H1 (cell line): ENCODE measurements at regions not wholly inside any gene's neighbourhood (a gene's known extent, or its start where the extent isn't known, plus 50 kb on each side); places are given as distances from the start of the nearest gene placed in this dataset.

ENCODE experiments used
- CTCF ChIA-PET: fragments of 300-600 bp; sonication (Branson Sonifier 250); formaldehyde crosslinking; loops from one replicate; lab custom pipeline; 2021; ENCODE audit not compliant: partially characterized antibody; lab: Charles Lee
- POLR2A ChIA-PET: fragments of 300-600 bp; sonication (Branson Sonifier 250); formaldehyde crosslinking; loops from one replicate; lab custom pipeline; 2021; ENCODE audit warnings: inconsistent platforms; ENCODE audit not compliant: partially characterized antibody; lab: Charles Lee
- DNase-seq, 2 experiments: peaks; one replicate each; pipeline versions ENCODE4 v3.0.0 to v3.0.0-alpha.2; 2010 to 2022; ENCODE audit warnings: low spot score in 2 of 2, low read depth in 1 of 2, mixed read lengths in 1 of 2
- FAIRE-seq: peaks from 2 replicates; lab custom pipeline; 2011; peaks lifted over from hg19 to GRCh38; lab: Jason Lieb, UNC
- H2AFZ ChIP-seq: 2 replicates; pipeline ENCODE4 v1.8.1; 2012; ENCODE audit warnings: low read length, inconsistent platforms
- H2AK5ac ChIP-seq: 2 replicates; pipeline ENCODE4 v1.6.1; 2013; ENCODE audit warnings: low read depth, low read length
- H2BK120ac ChIP-seq: replicated peaks from 2 replicates; pipeline ENCODE3; 2013; ENCODE audit warnings: low read depth, low read length, inconsistent platforms
- H2BK12ac ChIP-seq: 2 replicates; pipeline ENCODE4 v1.6.1; 2013; ENCODE audit warnings: low read depth, low read length
- H2BK15ac ChIP-seq: 2 replicates; pipeline ENCODE4 v1.6.1; 2013; ENCODE audit warnings: low read length
- H2BK20ac ChIP-seq: 2 replicates; pipeline ENCODE4 v1.6.1; 2013; ENCODE audit warnings: low read length
- H2BK5ac ChIP-seq: 2 replicates; pipeline ENCODE4 v1.6.1; 2013; ENCODE audit warnings: low read depth, low read length
- H3K14ac ChIP-seq: 2 replicates; pipeline ENCODE4 v1.6.1; 2013; ENCODE audit warnings: inconsistent platforms; ENCODE audit not compliant: insufficient read length
- H3K18ac ChIP-seq: 2 replicates; pipeline ENCODE4 v1.6.1; 2013; ENCODE audit warnings: low read length; ENCODE audit errors: extremely low read depth
- H3K23ac ChIP-seq: 2 replicates; pipeline ENCODE4 v1.6.1; 2013; ENCODE audit warnings: inconsistent platforms; ENCODE audit not compliant: insufficient read length
- H3K23me2 ChIP-seq: 2 replicates; pipeline ENCODE4 v1.6.1; 2013; ENCODE audit warnings: low read depth, low read length
- H3K27ac ChIP-seq: 2 replicates; pipeline ENCODE4 v1.6.1; 2011; ENCODE audit warnings: low read depth, low read length, inconsistent platforms
- H3K27me3 ChIP-seq, 4 experiments: replicated peaks in 1 of 4; 1 replicate in 1 of 4; 2 replicates in 3 of 4; pipeline versions ENCODE4 v1.6.1 to v1.8.1; 2011 to 2013; ENCODE audit warnings: low read length in 3 of 4, mild to moderate bottlenecking in 3 of 4, inconsistent platforms in 2 of 4, mixed read lengths in 2 of 4, moderate library complexity in 1 of 4; ENCODE audit not compliant: control insufficient read depth in 3 of 4, insufficient read depth in 3 of 4; ENCODE audit errors: extremely low read depth in 1 of 4
- H3K36me3 ChIP-seq, 4 experiments: 2 replicates each; pipeline versions ENCODE4 v1.6.1 to v1.8.1; 2011 to 2013; ENCODE audit warnings: mild to moderate bottlenecking in 4 of 4, low read length in 3 of 4, moderate library complexity in 2 of 4, control low read depth in 1 of 4, inconsistent platforms in 1 of 4; ENCODE audit not compliant: insufficient read depth in 4 of 4, control insufficient read depth in 2 of 4
- H3K4ac ChIP-seq: replicated peaks from 2 replicates; pipeline ENCODE3; 2013; ENCODE audit warnings: low read length, low read depth, mixed read lengths, inconsistent platforms; ENCODE audit not compliant: insufficient read length
- H3K4me1 ChIP-seq, 4 experiments: replicated peaks in 1 of 4; 1 replicate in 1 of 4; 2 replicates in 3 of 4; pipeline versions ENCODE4 v1.6.1 to v1.8.1; 2011 to 2013; ENCODE audit warnings: low read length in 3 of 4, inconsistent platforms in 2 of 4, mixed read lengths in 1 of 4; ENCODE audit not compliant: insufficient read depth in 4 of 4, control insufficient read depth in 3 of 4
- H3K4me2 ChIP-seq, 2 experiments: 2 replicates each; pipeline versions ENCODE4 v1.6.1 to v1.8.1; 2011 to 2013; ENCODE audit warnings: low read depth in 2 of 2, low read length in 2 of 2, control low read depth in 1 of 2, inconsistent platforms in 1 of 2, mild to moderate bottlenecking in 1 of 2; ENCODE audit not compliant: insufficient read depth in 1 of 2
- H3K4me3 ChIP-seq, 4 experiments: fragments of 200-600, 300-600 bp in 1 of 4; sonication (generic), shearing (Covaris generic), sonication (Bioruptor Twin) in 1 of 4; 2 replicates each; pipeline versions ENCODE4 v1.5.1 to v1.8.1; 2011 to 2016; ENCODE audit warnings: low read length in 4 of 4, low read depth in 3 of 4, control low read depth in 2 of 4, inconsistent platforms in 2 of 4, mild to moderate bottlenecking in 2 of 4, mixed read lengths in 1 of 4, moderate library complexity in 1 of 4; ENCODE audit not compliant: insufficient read depth in 2 of 4; ENCODE audit errors: extremely low read depth in 1 of 4
- H3K56ac ChIP-seq: replicated peaks from 2 replicates; pipeline ENCODE3; 2013; ENCODE audit warnings: low read depth, mild to moderate bottlenecking, mixed read lengths, low read length, inconsistent platforms; ENCODE audit not compliant: insufficient read length
- H3K79me1 ChIP-seq: 2 replicates; pipeline ENCODE4 v1.6.1; 2013; ENCODE audit warnings: low read depth, low read length, control low read depth
- H3K79me2 ChIP-seq, 2 experiments: 2 replicates each; pipeline versions ENCODE4 v1.6.1 to v1.8.1; 2012 to 2013; ENCODE audit warnings: low read length in 2 of 2, mild to moderate bottlenecking in 2 of 2, inconsistent platforms in 1 of 2; ENCODE audit not compliant: insufficient read depth in 2 of 2, control insufficient read depth in 1 of 2
- H3K9ac ChIP-seq, 4 experiments: replicated peaks in 1 of 4; 1 replicate in 1 of 4; 2 replicates in 3 of 4; pipeline versions ENCODE4 v1.6.1 to v1.8.1; 2011 to 2013; ENCODE audit warnings: low read depth in 3 of 4, low read length in 3 of 4, control low read depth in 2 of 4, mild to moderate bottlenecking in 2 of 4, moderate library complexity in 2 of 4, inconsistent platforms in 1 of 4; ENCODE audit errors: extremely low read depth in 1 of 4
- H3K9me3 ChIP-seq, 2 experiments: 2 replicates each; pipeline versions ENCODE4 v1.6.1 to v1.8.1; 2012 to 2013; ENCODE audit warnings: mild to moderate bottlenecking in 2 of 2, moderate library complexity in 2 of 2, control low read depth in 1 of 2, inconsistent platforms in 1 of 2, low read depth in 1 of 2, low read length in 1 of 2, mixed read lengths in 1 of 2; ENCODE audit not compliant: insufficient read depth in 2 of 2
- H4K20me1 ChIP-seq, 2 experiments: replicated peaks in 1 of 2; 2 replicates each; pipeline versions ENCODE3 to v1.8.1; 2011 to 2013; ENCODE audit warnings: inconsistent platforms in 2 of 2, low read length in 2 of 2, mild to moderate bottlenecking in 1 of 2; ENCODE audit not compliant: insufficient read depth in 2 of 2, control insufficient read depth in 1 of 2
- H4K5ac ChIP-seq: 2 replicates; pipeline ENCODE4 v1.6.1; 2013; ENCODE audit warnings: low read length, low read depth, mixed read lengths, inconsistent platforms; ENCODE audit not compliant: insufficient read length
- H4K8ac ChIP-seq: 2 replicates; pipeline ENCODE4 v1.8.0; 2013; ENCODE audit warnings: mild to moderate bottlenecking, moderate library complexity, low read length, inconsistent platforms; ENCODE audit not compliant: insufficient read depth; ENCODE audit errors: extremely low read depth
- H4K91ac ChIP-seq: replicated peaks from 2 replicates; pipeline ENCODE3; 2013; ENCODE audit warnings: low read length, mixed read lengths, inconsistent platforms; ENCODE audit not compliant: insufficient read length
- BCL11A ChIP-seq, 2 experiments: IDR thresholded peaks; one replicate each; pipeline ENCODE4 v1.6.1; 2011; ENCODE audit warnings: low read depth in 2 of 2, low read length in 2 of 2, mild to moderate bottlenecking in 2 of 2
- CBX8 ChIP-seq: fragments of 300-800, 300-1000 bp; sonication (generic); IDR thresholded peaks from 2 replicates; pipeline ENCODE4 v1.7.1; 2016; ENCODE audit warnings: low read depth, low read length, borderline replicate concordance
- E2F6 ChIP-seq: IDR thresholded peaks from 2 replicates; pipeline ENCODE4 v1.6.1; 2012; ENCODE audit warnings: inconsistent platforms
- NANOG ChIP-seq: IDR thresholded peaks from 2 replicates; pipeline ENCODE4 v1.6.1; 2011; ENCODE audit warnings: low read length, low read depth, mild to moderate bottlenecking, inconsistent platforms; ENCODE audit not compliant: insufficient read depth, poor library complexity, severe bottlenecking
- NRF1 ChIP-seq: IDR thresholded peaks from 2 replicates; pipeline ENCODE4 v1.6.1; 2011; ENCODE audit warnings: mild to moderate bottlenecking, low read depth, low read length, improper control_type of control experiment
- POU5F1 ChIP-seq: IDR thresholded peaks from 2 replicates; pipeline ENCODE4 v1.6.1; 2011; ENCODE audit warnings: low read depth, mild to moderate bottlenecking, low read length, moderate library complexity
- RNF2 ChIP-seq: fragments of 200-900, 300-1000 bp; sonication (generic); IDR thresholded peaks from 2 replicates; pipeline ENCODE4 v1.7.1; 2016; ENCODE audit warnings: borderline replicate concordance, low read depth, mild to moderate bottlenecking, antibody characterized with exemption, low read length; ENCODE audit not compliant: poor library complexity, severe bottlenecking; ENCODE audit errors: missing control alignments
- SP1 ChIP-seq: IDR thresholded peaks from 2 replicates; pipeline ENCODE4 v1.6.1; 2011; ENCODE audit warnings: low read depth, low read length
- TAF7 ChIP-seq: optimal IDR thresholded peaks from 2 replicates; pipeline ENCODE3; 2011; ENCODE audit warnings: low read depth, mild to moderate bottlenecking, inconsistent platforms, low read length, moderate library complexity, borderline replicate concordance
- TCF12 ChIP-seq: IDR thresholded peaks from 2 replicates; pipeline ENCODE4 v1.6.1; 2011; ENCODE audit warnings: low read depth, mild to moderate bottlenecking, low read length
- WGBS, 2 experiments: shearing (Covaris generic) in 1 of 2; methylation state at CpG; one replicate each; pipeline versions ENCODE4 v1.1.6 to v1.1.7; 2013 to 2015; ENCODE audit warnings: low lambda C conversion rate in 2 of 2, mixed read lengths in 2 of 2, inconsistent platforms in 1 of 2, low coverage in 1 of 2, missing lambda C conversion rate in 1 of 2; ENCODE audit not compliant: insufficient replicate concordance in 2 of 2, insufficient coverage in 1 of 2, insufficient read length in 1 of 2; ENCODE audit errors: extremely low coverage in 1 of 2, missing lambda C conversion rate in 1 of 2; 5-methylcytosine and 5-hydroxymethylcytosine counted together

DNA sequence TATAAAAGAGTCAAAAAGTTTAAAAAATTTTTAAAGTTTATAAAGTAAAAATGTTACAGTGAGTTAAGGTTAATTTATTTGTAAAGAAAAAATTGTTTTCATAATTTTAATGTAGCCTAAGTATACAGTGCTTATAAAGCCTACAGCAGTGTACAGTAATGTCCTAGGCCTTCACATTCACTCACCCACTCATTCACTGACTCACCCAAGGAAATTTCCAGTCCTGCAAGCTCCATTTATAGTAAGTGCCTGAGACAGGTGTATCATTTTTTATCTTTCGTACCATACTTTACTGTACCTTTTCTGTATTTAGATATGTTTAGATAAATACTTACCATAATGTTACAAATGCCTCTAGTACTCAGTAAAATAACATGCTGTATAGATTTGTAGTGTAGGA, 269.7 kb upstream of the PHF14 start:
- Histone ChIP-seq H3K56ac (no peak overlapping the region), H2BK15ac (no peak overlapping the region), H3K23me2 (no peaks in the 10 kb centered on the region), H3K36me3 (no peaks in the 10 kb centered on the region), H3K79me1 (no peaks in the 10 kb centered on the region), H2AFZ (no peak overlapping the region), H4K91ac (no peak overlapping the region), H3K4me3 (no peak overlapping the region), H4K20me1 (no peaks in the 10 kb centered on the region), H3K4me2 (no peak overlapping the region), H2BK20ac (no peak overlapping the region), H3K27ac (no peak overlapping the region), H3K9ac (no peak overlapping the region), H3K79me2 (no peaks in the 10 kb centered on the region), H3K18ac (no peak overlapping the region), H2BK120ac (no peak overlapping the region), H4K8ac (no peak overlapping the region), H3K27me3 (no peaks in the 10 kb centered on the region), H4K5ac (no peak overlapping the region), H3K4me1 (no peaks in the 10 kb centered on the region), H2BK12ac (no peak overlapping the region), H3K4ac (no peak overlapping the region), H3K23ac (no peak overlapping the region), H2BK5ac (no peak overlapping the region), H3K9me3 (no peaks in the 10 kb centered on the region), H3K14ac (no peak overlapping the region), H2AK5ac (no peak overlapping the region)
- DNase-seq (no peak), FAIRE-seq (no peak)
- CTCF ChIA-PET, result interaction anchor here (0.5 kb wide), 1 partner anchor 704 kb away, joined by 3 read pairs; no protein-coding TSS in a partner anchor
- TF ChIP-seq SP1, result no peak
- TF ChIP-seq NANOG, result no peak
- no peak for TF ChIP-seq TAF7
- TF ChIP-seq E2F6, result no peak
- TF ChIP-seq TCF12, result no peak
- no peak for TF ChIP-seq POU5F1
- TF ChIP-seq RNF2, result no peak
- TF ChIP-seq BCL11A (IDR thresholded peaks at IDR 0.05; ENCODE audit: low read depth in 2 of 2, low read length in 2 of 2), result no peak
- TF ChIP-seq CBX8, result no peak
- TF ChIP-seq NRF1, result no peak
- WGBS, 2 experiments, result 88% methylated on average over 1 of the region's 1 CpG; no CpG with 5 or more reads in 1 of the 2 experiments
- POLR2A ChIA-PET, result no interaction called here
